ENCODE measurements at regions not wholly inside any gene's neighbourhood (a gene's known extent, or its start where the extent isn't known, plus 50 kb on each side); places are given as distances from the start of the nearest gene placed in this dataset.

DNA sequence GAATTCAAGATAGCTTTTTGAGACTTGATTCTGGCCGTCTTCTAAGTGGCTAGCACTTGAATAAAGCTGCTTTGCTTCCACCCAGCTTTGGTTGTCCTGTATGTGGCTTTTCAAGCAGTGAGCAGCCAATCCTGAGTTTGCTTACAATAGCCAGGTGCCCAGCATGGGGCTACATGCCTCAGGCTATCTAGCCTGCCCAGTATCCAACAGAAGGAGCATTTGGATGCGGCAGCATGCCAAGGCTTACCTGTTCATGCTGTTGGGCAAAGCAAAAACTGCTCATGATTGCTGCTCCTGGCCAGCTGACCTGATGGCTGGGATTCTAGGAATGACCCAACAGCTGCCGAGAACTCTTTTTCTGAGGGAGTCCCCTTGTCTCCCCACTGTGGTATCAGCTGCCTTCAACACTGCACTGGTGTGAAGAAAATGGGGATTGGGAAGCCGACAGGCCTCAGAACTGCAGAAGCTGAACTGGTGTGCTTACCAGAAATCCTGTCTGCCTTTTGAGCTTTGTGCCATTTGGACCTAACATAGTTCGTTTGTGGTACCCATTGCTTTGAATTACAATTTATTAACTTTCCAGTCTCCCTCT, 618.9 kb upstream of the IGFBP3 start:
- DNase-seq (ENCODE audit: low spot score): no peak

DNA sequence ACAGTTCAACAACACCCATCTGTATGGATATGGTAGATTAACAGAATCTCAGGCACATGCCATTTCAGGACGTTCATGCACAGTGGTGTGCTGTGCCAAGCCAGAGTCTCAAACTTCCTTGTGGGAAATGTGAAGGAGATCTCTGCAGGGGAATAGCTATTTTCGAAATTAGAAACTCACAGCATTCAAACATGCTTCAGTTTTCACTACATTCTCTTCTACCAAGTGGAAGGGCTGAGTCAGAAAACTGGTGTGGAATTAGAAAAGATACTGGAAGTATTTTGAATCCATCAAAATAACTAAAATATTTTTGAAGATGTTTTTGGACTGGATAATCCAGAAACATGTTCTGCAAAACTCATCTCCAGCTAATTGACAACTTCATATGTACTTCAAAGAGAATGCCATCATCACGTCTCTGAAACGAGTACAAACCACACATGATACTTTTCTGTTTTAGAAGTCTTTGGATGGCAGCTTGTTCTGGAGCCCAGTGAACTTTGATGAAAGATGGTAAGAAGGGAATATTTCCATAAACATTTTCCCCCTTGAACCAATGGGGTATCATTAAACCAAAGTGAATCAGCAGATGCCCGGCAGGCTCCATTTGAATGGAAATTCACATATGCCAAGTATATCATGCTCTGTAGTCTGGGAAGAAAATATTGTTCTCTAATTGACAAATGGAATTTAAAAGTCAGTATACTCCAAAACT, 616.3 kb upstream of the IGFBP3 start:
- no peak for DNase-seq (ENCODE audit: low spot score)

DNA sequence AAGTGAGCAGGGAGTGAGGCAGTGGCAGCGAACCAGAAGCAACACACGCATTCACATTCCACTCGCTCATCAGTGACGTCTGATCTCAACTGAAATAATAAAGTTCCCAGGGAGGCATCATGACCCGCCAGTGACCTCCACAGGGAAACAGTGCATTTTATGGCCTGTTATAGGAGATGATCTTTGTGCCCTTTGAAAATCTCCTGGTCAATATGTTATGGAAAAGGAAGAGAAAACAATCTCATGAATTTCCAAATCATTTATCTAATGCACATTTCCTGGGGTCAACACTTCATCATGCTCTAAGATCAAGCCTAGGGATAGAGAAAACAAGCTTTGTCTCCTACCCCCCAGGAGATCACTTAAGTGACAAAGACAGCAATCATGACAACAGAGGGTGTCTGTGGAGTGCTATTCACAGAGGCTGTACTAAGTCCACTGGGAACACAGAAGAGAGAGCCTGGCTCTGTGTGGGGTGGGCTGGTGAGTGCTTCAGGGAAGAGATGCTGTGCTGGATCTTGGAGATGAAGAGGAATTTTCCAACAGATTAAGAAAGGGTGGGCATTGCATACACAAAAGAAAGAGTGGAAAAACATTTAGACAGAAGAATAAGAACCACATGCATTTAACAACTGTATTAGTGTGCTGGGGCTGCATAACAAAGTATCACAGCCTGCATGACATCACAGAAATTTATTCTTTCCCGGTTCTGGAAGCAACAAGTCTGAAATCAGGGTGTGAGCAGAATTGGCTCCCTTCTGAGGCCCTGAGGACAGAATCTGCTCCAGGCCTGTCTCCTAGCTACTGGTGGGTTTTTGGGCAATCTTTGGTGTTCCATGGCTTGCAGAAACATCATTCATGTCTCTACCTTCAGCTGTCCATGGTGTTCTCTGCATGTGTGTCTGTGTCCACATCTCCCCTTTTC, 613.9 kb upstream of the IGFBP3 start:
- no peak for DNase-seq (ENCODE audit: low spot score)

DNA sequence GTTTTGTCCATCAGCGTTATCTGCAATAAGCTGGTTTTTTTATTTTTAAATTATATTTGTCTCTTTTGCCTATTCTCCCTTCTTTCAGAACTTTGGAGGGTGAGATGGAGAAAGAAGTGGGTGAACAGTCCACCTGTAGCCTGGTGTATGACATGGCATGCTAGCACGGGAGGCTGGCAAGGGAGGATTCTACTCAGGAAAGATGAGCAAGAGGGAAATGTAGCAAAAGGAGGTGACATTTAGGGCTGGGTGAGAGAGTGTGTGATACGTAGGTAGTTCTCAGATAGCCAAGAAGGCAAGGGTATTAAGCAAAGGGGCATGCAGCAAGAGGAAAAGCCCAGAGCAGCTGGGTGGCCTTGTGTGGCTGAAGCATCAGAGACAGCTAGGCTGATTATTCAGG, 612.9 kb upstream of the IGFBP3 start:
- DNase-seq (ENCODE audit: low spot score): no peak

DNA sequence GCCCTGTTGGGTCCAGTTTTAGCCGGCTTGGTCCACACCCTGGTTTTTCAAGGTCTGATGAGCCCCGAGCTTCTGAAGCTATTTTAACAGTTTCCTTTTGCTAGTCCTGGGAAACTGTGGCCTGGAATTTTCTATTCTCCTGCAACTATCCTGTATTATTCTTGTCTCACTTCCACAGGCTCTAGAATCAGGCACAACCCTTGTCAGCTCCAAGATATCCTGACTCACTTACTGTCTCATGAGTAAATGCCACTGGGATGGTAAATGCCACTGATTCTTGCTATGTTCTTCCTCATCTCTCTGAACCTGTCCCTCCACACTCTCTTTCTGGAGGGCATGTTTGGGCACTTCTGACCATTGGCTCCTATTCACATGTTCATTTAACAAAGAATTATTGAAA, 611.5 kb upstream of the IGFBP3 start:
- peak; percentile 33 for DNase-seq (ENCODE audit: low spot score)

DNA sequence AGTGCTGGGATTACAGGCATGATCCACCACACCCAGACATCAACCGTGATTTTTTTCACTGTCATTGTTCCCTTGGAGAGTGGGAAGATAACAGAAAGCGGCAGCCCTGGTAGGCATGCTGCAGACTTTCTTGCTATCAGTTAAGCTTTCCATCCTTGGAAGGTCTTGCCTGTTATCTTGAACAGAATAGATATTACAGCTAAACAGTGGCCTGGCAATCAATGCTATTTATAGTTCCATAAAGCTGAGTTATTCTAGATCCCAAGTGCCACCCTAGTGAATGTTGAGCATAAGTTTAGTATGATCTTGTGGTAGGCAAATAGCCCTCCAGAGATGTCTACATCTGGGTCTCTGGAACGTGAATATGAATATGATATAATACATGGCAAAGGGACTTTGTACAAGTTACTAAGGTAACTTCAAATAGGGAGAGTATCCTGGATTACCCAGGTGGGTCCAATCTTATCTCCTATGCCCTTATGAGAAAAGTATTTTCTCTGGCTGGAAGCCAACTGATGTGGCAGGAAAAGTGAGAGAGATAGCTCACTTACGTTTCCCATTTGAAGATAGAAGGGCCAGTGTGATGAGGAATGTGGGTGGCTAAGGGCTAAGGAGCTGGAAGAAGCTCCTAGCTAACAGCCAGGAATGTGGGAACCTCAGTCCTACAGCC, 609.1 kb upstream of the IGFBP3 start:
- no peak for DNase-seq (ENCODE audit: low spot score)

DNA sequence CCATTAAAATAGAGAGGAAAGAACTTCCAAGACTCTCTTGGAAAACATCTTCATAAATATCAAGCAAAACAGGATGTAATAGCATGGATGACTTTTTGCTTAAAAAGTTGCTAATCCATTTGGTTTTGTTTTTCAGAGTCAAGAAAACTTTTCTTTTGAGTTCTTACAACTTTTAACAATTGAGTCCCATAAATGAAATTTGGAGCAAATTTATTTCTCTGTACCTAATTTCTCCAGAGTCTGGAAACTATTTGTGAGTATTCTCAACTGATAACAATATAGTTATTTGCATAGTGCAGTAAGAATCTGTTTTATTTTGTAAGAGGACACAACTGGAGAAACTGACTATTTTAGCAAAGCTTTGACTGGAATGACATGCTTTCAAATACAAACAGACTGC, 606.3 kb upstream of the IGFBP3 start:
- DNase-seq (ENCODE audit: low spot score): no peak

DNA sequence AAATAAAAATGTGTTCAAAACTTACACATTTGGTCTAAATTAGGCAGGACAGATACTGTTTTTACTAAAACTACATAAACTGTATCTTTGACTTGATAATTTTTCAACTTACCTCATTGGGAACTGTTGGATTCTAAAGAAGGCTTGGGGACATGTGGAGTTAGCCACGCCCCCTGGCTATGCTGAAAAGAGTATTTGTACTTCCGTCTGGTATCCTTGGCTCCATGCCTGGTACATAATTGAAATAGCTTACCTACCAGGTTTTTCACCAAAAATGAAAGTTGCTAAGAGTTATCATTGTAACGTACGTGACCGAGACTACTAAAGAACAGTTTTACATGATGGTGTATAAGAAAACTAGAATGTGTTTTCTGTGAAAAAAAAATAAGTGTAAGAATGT, 604.8 kb upstream of the IGFBP3 start:
- no peak for DNase-seq (ENCODE audit: low spot score)

DNA sequence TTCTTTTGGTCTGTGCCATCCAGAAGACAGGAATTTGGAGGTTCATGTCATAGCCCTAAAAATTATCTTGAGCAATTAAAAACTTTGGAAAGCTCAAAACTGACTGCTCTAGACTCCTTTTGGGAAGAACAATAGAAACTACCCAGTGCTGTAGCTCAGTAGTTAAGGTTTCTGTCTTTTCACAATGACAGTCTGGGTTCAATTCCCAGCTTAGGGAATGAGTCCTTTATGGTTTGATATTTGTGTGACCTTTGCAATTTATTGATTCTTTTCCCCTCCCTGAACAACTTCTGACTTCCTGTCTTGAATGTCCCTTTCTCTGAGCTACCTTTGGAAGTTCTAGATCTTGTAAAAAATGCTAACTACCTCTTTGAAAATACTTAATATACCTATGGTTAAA, 603.3 kb upstream of the IGFBP3 start:
- no peak for DNase-seq (ENCODE audit: low spot score)

DNA sequence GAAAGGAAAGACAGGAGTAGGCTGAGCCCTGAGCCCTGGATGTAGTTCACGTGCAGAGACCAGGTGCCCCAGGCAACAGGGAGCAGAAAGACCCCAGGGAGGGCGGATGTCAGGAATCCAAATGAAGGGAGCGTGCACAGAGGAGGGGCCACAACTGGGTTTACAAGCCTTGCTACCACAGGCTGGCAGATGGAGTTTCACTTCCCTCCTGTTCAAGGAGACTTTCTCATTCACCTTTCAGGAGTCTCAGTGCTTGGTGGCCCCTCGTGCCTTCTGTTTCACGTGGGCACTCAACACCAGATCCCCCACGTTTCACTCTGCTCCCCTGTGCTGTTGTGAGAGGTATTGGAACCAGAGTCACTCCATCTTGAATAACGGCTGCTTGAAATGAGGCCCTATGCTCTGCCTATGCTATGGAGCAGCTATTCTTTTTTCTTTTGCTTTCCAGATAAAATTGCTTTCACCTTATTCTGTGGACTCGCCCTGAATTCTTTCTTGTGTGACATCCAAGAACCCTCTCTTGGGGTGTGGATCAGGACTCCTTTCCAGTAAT, 601.4 kb upstream of the IGFBP3 start:
- no peak for DNase-seq (ENCODE audit: low spot score)

DNA sequence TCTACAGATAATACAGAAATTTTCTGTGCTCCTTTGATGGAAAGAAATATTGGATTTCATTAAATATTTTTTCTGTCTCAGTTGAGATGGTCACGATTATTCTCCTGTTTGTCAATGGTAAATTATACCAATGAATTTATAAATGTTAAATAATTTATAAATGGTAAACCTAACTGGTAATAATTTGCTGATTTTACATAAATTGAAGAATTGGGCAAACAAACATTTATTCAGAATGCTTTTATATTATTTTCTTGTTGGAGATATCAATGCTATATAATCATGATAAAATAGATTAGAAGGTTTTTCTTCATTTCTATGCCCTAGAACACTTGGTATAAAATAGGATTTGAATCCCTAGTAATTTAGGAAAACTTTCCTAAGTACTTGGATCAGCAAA, 597.6 kb upstream of the IGFBP3 start:
- DNase-seq (ENCODE audit: low spot score): no peak

DNA sequence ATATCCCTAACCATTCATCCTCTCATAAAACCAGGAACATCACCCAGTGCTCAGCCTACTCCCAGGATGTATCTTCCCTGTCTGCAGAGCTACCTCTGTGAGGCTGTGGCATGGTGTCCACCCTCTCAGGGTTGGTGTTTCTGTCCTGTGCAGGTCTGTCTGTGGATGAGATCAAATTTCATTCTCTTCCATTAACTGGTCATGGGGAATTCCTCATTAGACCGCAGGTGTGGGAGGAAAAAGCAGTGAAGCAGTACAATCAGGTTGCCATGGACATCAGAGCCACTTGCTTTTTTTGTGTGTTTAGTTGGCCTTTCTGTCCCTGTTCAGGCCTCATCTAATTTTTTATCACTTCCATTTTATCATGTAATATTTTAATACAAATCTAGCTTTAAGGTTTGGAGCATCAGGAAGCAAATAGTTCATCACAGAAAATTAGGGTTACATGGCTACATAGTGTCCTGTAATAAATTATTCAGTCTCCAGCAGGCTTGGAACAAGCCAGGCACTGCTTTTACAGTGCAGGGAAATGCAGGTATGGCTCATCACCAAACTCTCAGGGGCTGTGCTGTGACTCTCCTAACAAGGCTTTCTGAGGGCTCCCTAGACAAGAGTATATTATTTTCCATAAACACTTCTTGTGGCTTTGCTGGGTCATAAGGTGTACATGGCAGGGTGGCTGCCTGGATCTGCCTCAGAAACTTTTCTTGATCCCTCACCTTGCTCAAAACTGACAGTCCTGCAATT, 594.9 kb upstream of the IGFBP3 start:
- no peak for DNase-seq (ENCODE audit: low spot score)

DNA sequence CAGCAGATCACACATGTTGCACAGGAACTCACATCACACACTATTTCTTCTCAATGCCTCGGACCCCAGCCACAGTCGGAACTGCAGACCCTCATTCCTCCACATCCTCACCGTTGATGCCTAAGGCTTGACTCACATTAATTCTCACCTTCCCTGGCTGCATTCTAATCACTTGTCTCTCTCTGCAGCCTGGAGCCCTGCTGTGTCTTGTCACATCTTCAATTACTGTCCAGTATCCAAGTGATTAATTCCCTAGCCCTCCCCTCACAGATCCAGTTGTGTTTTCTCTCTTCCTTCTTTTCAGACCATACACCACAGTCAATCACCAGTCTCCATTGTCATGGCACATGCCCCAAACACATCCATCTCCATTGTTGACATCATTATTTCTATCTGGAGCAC, 592.4 kb upstream of the IGFBP3 start:
- no peak for DNase-seq (ENCODE audit: low spot score)

DNA sequence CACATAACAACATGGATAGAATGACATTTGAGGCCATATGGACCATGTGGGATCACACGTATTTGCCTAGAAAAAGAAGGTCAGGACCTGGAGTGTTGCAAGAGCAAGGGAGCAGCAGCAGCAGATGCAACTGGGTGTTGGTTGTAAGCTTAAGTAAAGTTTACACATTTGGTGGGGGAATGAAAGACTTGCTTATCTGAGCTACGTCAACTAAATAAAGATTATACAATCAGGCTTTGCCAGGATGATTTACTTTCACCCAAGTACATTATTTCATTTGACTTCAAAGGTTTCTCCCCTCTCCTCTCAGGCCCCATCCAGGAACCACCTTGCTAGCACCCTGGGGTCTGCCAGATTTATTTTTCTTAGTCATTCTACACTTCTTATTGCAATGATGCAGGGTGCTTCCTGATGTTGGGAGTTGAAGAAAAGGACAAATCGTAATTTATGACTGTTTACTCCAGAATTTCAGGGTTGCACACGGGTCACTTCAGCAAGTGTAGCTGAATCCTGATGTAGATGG, 591.9 kb upstream of the IGFBP3 start:
- DNase-seq (ENCODE audit: low spot score): no peak

DNA sequence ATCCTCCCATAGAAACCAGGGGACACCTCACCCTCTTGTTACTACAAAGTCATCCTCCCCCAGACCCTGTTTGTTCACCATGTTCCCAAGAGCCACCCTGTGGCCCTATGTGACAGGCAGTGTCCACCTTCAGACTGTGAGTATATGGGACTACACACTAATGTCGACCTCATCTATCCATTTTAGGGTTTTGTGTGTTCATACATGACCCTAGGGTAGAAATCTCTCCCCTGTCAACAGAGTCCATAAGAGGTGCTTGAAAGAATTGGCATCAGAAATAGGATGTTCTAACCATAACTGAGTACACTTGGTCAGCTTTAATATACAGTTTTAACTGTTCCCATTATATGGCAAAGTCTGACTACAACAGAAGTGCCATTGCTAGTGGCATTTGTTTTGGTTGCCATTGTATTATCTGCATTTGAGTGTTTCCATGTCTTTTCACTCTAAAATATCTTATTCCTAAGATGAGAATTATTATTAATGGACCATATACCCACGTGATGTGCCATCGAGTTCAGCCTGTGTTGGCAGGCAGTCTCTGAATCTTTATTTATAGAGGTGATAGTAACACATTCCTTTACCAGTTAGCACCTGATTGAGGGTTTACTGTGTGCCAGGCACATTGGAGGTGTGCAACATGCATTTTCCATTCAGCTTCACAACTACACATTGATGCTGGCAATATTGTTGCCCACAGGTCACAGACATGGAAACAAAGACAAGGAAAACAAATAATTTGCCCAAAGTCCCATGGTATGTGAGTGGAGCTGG, 590.6 kb upstream of the IGFBP3 start:
- DNase-seq (ENCODE audit: low spot score): no peak

DNA sequence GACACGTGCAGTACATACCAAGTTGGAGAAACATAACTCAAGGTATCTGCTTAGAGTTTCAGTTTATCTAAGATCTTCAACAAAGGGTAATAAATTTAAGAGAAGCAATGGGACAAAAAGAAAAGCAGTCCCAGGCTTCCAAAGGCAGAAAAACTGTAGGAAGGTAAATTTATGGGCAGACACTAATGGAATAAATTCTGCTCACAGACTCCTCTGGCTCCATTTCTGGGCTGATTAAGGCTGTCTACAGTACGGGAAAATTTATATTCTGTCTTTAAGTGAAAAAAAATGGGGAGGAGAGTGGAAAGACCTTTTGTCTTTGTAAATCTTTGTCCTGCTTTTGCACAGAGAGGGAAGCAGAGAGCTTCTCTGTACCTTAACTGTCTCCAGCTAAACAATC, 587.5 kb upstream of the IGFBP3 start:
- no peak for DNase-seq (ENCODE audit: low spot score)

DNA sequence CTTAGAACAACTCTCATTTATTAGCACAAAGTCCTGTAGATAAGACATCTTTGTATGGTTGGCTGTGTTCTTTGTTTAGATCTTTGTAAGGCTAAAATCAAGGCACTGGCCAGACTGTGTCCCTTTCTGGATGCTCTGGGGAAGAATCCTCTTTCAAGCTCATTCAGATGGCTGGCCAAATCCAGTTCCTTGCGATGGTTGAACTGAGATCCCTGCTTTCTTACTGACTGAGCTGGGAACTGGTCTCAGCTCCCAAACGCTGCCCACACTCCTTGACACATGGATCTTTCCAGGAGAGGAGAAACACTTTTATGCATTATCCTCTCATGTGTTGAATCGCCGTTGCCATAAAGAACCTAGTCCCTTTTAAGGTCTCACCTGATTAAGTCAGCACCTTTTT, 586.5 kb upstream of the IGFBP3 start:
- DNase-seq (ENCODE audit: low spot score): no peak

DNA sequence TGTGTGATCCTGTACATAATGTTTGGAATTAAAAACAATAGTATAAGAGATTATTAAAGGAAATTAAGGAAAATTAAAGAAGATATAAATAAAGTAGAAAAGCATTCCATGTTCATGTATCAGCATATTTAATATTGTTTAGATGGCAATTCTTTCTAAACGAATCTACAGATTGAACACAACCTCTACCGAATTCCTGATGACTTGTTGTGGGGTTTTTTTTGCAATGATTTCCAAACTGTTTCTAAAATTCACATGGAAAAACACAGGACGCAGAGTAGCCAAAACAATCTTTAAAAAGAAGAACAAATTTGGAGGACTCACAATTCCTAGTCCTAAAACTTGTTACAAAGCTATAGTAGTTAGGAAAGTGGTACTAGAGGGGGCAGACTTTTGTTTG, 573.4 kb upstream of the IGFBP3 start:
- DNase-seq (ENCODE audit: low spot score): no peak

DNA sequence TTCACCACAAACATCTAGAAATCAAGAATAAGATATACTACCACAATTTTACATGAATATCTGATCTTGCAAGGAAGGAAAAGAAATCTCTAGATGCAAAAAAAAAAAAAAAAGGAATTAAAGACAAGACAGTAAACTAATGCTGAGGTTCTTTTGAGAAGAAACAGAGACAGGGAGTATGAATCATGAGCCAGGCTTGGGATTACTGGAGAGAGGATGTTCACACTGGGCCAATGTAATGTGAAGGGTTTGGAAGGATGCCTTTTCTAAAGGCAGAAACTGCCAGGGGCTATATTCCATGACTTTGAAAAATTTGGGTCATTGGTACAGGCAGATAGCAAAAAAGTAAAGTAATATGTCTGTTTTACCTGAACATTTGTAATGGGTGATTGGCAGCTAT, 573.0 kb upstream of the IGFBP3 start:
- DNase-seq (ENCODE audit: low spot score): peak; percentile 60

DNA sequence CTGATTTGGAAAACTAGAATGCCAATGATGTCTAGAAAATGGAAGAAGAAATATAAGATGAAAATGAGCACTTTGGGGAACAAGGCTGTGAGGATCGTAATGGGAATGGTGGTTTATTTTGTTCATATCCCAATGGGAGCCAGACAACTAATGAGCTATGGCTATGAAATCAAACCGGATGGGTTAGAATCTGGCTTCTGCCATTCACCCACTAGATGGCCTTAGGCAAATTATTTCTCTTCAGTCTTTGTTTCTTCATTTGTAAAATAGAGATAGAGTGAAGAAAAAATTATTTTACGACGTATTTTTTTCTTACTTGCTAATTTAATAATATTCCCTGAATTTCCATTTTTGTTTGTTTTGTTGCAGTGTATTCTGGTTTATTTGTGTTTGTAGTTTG, 572.1 kb upstream of the IGFBP3 start:
- DNase-seq (ENCODE audit: low spot score): no peak

DNA sequence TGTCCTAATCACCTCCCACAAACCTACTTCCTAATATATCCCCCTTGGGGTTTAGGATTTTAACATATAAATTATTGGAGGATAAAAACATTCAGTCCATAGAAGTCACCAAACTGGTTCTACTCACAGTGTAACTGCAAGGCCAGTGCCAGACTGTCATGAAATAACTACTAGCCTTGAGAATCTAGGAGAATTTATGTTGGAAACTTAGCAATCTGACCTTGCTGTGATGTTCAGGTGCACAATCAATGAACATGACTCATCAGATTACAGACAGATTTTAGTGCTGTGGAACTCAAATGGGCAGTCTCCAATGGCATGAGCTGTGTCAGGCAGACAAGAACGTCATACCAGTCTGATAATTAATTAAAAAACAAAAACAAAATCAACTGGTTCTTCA, 571.4 kb upstream of the IGFBP3 start:
- DNase-seq (ENCODE audit: low spot score): no peak
